ENCODE measurements at regions not wholly inside any gene's neighbourhood (a gene's known extent, or its start where the extent isn't known, plus 50 kb on each side); places are given as distances from the start of the nearest gene placed in this dataset.
A peak's percentile ranks its signal among the peaks of the same experiment; 100 is the strongest.

DNA sequence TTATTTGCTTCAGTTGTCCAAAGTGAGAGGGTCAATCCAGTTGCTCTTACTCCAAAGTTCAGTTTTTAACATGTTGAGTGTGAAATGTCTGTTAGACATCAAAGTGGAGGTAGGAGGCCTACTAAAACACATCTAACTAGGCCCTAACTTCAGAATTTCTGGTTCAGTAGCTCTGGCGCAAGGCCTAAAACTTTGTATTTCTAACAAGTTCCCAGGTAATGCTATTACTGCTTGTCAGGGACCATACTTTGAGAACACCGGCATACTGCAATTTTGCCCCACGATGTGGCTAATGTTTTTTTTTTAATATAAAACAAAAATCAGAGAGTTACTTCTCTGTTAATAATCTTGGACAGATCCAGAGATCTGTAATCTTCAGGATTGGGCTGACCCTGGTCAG is 72.4 kb upstream of the LRRC55 start:
- Histone ChIP-seq H3K9me3 (peaks cover 0 to 9% (median 4%) of the 10 kb centered on the region in 4 donors), H3K27me3 (no peaks in the 10 kb centered on the region), H3K27ac (replicated peaks in 1 of 4) (no peak overlapping the region), H3K4me1 (no peaks in the 10 kb centered on the region), H3K4me3 (no peak overlapping the region), H3K36me3 (no peaks in the 10 kb centered on the region)
- 97% methylated on average over 3 of the region's 3 CpGs for WGBS
- DNase-seq (ENCODE audit: extremely low spot score) = no peak
- intact Hi-C loops (cut with DNase I) = no loop called here
- TF ChIP-seq, protein P1, sequence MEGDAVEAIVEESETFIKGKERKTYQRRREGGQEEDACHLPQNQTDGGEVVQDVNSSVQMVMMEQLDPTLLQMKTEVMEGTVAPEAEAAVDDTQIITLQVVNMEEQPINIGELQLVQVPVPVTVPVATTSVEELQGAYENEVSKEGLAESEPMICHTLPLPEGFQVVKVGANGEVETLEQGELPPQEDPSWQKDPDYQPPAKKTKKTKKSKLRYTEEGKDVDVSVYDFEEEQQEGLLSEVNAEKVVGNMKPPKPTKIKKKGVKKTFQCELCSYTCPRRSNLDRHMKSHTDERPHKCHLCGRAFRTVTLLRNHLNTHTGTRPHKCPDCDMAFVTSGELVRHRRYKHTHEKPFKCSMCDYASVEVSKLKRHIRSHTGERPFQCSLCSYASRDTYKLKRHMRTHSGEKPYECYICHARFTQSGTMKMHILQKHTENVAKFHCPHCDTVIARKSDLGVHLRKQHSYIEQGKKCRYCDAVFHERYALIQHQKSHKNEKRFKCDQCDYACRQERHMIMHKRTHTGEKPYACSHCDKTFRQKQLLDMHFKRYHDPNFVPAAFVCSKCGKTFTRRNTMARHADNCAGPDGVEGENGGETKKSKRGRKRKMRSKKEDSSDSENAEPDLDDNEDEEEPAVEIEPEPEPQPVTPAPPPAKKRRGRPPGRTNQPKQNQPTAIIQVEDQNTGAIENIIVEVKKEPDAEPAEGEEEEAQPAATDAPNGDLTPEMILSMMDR (IDR thresholded peaks at IDR 0.05) = no peak
- TF ChIP-seq EP300 (IDR thresholded peaks at IDR 0.05) = no peak
- no peak for TF ChIP-seq POLR2A (IDR thresholded peaks at IDR 0.05; ENCODE audit: low read depth)
- TF ChIP-seq POLR2AphosphoS5 (IDR thresholded peaks at IDR 0.05) = no peak

DNA sequence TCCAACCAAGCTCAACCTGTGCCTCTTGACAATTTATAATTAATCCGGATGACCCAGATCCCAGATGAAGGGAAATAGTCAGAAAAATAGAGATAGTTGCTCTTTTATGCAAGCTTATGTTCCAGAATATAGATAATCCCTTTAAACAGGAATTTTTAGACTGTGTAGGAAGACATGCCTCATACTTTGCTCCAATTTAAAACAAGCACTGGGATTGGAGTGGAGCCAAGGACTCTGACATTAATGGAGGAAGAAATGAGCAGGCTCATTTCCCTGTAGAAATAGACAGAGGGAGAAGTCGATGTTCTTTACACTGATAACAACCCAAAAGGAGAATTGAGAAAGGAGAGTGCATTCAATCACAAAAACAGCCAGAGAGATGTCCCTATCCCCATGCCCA is 70.1 kb upstream of the LRRC55 start:
- Histone ChIP-seq H3K4me1 (no peaks in the 10 kb centered on the region), H3K4me3 (no peak overlapping the region), H3K27ac (replicated peaks in 1 of 4) (no peak overlapping the region), H3K36me3 (no peaks in the 10 kb centered on the region), H3K27me3 (no peaks in the 10 kb centered on the region), H3K9me3 (peaks cover 0 to 9% (median 4%) of the 10 kb centered on the region in 4 donors)
- no peak for DNase-seq (ENCODE audit: extremely low spot score)
- TF ChIP-seq EP300 (IDR thresholded peaks at IDR 0.05) (no peak), POLR2AphosphoS5 (IDR thresholded peaks at IDR 0.05) (no peak), POLR2A (IDR thresholded peaks at IDR 0.05; ENCODE audit: low read depth) (no peak)
- TF ChIP-seq, protein P1 (IDR thresholded peaks at IDR 0.05) = no peak
- 35% methylated on average over 2 of the region's 2 CpGs for WGBS
- intact Hi-C loops (cut with DNase I) = loop anchor here (5.0 kb wide), 1 partner anchor 121 kb away; no protein-coding TSS in a partner anchor

DNA sequence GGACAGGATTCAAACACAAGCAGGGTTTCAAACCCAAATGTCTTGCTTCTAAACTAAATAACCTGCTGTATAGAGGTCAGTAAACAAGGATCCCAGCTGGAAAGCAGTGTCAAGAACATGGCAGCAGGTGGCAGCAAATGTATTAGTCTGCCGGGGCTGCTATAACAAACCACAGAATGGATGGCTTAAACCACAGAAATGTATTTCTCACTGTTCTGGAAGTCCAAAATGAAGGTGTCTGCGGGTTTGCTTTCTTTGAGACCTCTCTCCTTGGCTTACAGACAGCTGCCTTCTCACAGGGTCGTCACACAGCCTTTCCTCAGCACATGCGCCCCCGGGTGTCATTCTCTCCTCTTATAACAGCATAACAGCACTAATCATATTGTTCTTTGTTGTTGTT is 65.1 kb upstream of the LRRC55 start:
- intact Hi-C loops (cut with DNase I) = loop anchor here (5.0 kb wide), 1 partner anchor 131 kb away; no protein-coding TSS in a partner anchor
- no peak for DNase-seq (ENCODE audit: extremely low spot score)
- no peak for TF ChIP-seq POLR2AphosphoS5 (IDR thresholded peaks at IDR 0.05)
- TF ChIP-seq, protein P1 (IDR thresholded peaks at IDR 0.05) = peak; percentile 39 to 57 (median 53)
- 74% methylated on average over 5 of the region's 5 CpGs for whole genome bisulfite sequencing
- Histone ChIP-seq H3K27ac (replicated peaks in 1 of 4) (no peak overlapping the region), H3K4me1 (no peaks in the 10 kb centered on the region), H3K4me3 (no peak overlapping the region), H3K36me3 (no peaks in the 10 kb centered on the region), H3K27me3 (no peaks in the 10 kb centered on the region), H3K9me3 (no peaks in the 10 kb centered on the region)

DNA sequence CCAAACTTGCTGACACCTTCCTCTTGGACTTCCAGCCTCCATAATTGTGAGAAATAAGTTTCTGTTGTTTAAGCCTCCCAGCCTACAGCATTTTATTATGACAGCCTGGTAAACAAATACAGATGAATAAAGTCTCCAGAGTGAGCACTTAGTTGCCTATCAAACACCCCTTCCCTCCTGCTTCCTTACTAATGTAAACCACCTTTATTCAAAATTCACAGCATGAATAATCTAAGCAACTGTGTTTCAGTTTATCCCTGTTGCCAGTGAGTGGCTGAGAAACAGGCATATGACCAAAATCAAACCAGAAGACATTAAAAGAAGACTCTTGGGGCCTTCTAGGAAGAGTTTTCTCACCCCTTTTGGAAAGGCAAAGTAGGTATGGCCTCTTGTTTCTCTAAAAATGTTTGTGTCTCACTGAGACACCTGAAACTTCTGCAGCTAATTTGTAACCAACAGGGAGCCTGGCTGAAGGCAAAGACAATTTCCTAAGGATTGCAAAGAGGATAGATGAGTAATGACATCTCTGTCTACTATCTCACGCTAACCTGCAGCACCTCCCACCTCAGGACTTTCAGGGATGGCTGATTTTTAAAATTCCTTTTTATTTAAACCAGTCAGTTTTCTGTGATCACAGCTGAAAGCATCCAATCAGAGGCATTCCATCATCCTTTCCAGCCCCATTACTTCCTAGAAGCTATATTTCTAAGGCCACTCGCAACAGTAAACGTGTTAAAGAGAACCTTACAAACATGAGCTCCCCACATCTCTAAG is 61.4 kb upstream of the LRRC55 start:
- 93% methylated on average over 3 of the region's 3 CpGs for WGBS
- no peak overlapping the region for H3K27ac ChIP-seq (replicated peaks in 1 of 4)

More for the DNA sequence above, 61.4 kb upstream of the LRRC55 start:
- H3K27me3 ChIP-seq = no peaks in the 10 kb centered on the region
- TF ChIP-seq POLR2A (IDR thresholded peaks at IDR 0.05; ENCODE audit: low read depth) (no peak), EP300 (IDR thresholded peaks at IDR 0.05) (no peak), POLR2AphosphoS5 (IDR thresholded peaks at IDR 0.05) (no peak)
- TF ChIP-seq, protein P1 (IDR thresholded peaks at IDR 0.05) = no peak
- H3K4me3 ChIP-seq = no peak overlapping the region
- intact Hi-C loops (cut with DNase I) = no loop called here
- H3K9me3 ChIP-seq = no peaks in the 10 kb centered on the region
- no peaks in the 10 kb centered on the region for H3K4me1 ChIP-seq
- no peak for DNase-seq (ENCODE audit: extremely low spot score)
- no peaks in the 10 kb centered on the region for H3K36me3 ChIP-seq
